K562 (cell line): ENCODE measurements at regions not wholly inside any gene's neighbourhood (a gene's known extent, or its start where the extent isn't known, plus 50 kb on each side); places are given as distances from the start of the nearest gene placed in this dataset.

Experiments used
- ATAC-seq: fragments of 200-7000 bp; cut with Tn5 transposase; 3 replicates; pipeline ENCODE4 v1.9.1; 2020; ENCODE audit warnings: moderate library complexity
- BruUV-seq: library from RNA; stranded (reverse); fragments of 400-500 nt; replicated peaks from 2 replicates; lab custom pipeline; 2021; lab: Mats Ljungman, UMichigan
- CTCF ChIA-PET: fragments of 300-600 bp; formaldehyde crosslinking; extraction: SDS; loops from one replicate; lab custom pipeline; 2021; ENCODE audit warnings: low intra/inter-chr PET ratio; lab: Yijun Ruan, JAX
- POLR2A ChIA-PET: fragments of 300-600, 350-650 bp; sonication (Branson Sonifier 250); formaldehyde crosslinking; extraction: SDS; loops from one replicate; lab custom pipeline; 2021; ENCODE audit warnings: antibody characterized with exemption, inconsistent platforms; lab: Yijun Ruan, JAX
- DNase-seq, 4 experiments: peaks; one replicate each; pipeline versions ENCODE4 v3.0.0 to v3.0.0-alpha.2; 2011 to 2018; ENCODE audit warnings: low spot score in 3 of 4, mixed read lengths in 3 of 4; ENCODE audit errors: extremely low read depth in 1 of 4
- FAIRE-seq: peaks from 2 replicates; lab custom pipeline; 2011; peaks lifted over from hg19 to GRCh38; lab: Jason Lieb, UNC
- H2AFZ ChIP-seq: 2 replicates; pipeline ENCODE4 v1.6.0; 2011; ENCODE audit warnings: low read depth, low read length, control low read depth, inconsistent platforms
- H3K27ac ChIP-seq: fragments of 200-600 bp; 3 replicates; pipeline ENCODE4 v1.8.0; 2011; ENCODE audit warnings: low read depth, mild to moderate bottlenecking, control low read depth, inconsistent platforms, low read length, moderate library complexity, mixed read lengths; ENCODE audit errors: extremely low read depth
- H3K27me3 ChIP-seq, 2 experiments: fragments of 300-600 bp in 1 of 2; 2 replicates in 1 of 2; 3 replicates in 1 of 2; pipeline versions ENCODE4 v1.6.0 to v1.8.0; 2011; ENCODE audit warnings: inconsistent platforms in 2 of 2, low read length in 2 of 2, mild to moderate bottlenecking in 1 of 2, mixed read lengths in 1 of 2, moderate library complexity in 1 of 2; ENCODE audit not compliant: control insufficient read depth in 2 of 2, insufficient read depth in 2 of 2
- H3K36me3 ChIP-seq: fragments of 300-600 bp; 3 replicates; pipeline ENCODE4 v1.8.0; 2011; ENCODE audit warnings: mild to moderate bottlenecking, low read length, inconsistent platforms; ENCODE audit not compliant: control insufficient read depth, insufficient read depth
- H3K4me1 ChIP-seq, 2 experiments: fragments of 200-600 bp in 1 of 2; replicated peaks in 1 of 2; 2 replicates in 1 of 2; 3 replicates in 1 of 2; pipeline versions ENCODE4 v1.5.1 to v1.8.0; 2011; ENCODE audit warnings: inconsistent platforms in 2 of 2, low read length in 2 of 2, mild to moderate bottlenecking in 1 of 2, mixed read lengths in 1 of 2, moderate library complexity in 1 of 2; ENCODE audit not compliant: control insufficient read depth in 2 of 2, insufficient read depth in 2 of 2
- H3K4me2 ChIP-seq: 2 replicates; pipeline ENCODE4 v1.6.1; 2011; ENCODE audit warnings: low read length, control low read depth, inconsistent platforms, mixed read lengths; ENCODE audit not compliant: insufficient read depth
- H3K4me3 ChIP-seq: fragments of 200-600 bp; sonication (generic), shearing (Covaris generic); 2 replicates; pipeline ENCODE4 v1.5.1; 2016; ENCODE audit warnings: control low read depth, inconsistent platforms
- H3K79me2 ChIP-seq: fragments of 200-600 bp; 3 replicates; pipeline ENCODE4 v1.8.0; 2011; ENCODE audit warnings: low read length, inconsistent platforms; ENCODE audit not compliant: control insufficient read depth, insufficient read depth
- H3K9ac ChIP-seq, 2 experiments: 2 replicates each; pipeline versions ENCODE4 v1.6.0 to v1.6.1; 2011; ENCODE audit warnings: low read depth in 2 of 2, low read length in 2 of 2, control low read depth in 1 of 2, inconsistent platforms in 1 of 2, mild to moderate bottlenecking in 1 of 2, mixed read lengths in 1 of 2; ENCODE audit not compliant: insufficient read depth in 1 of 2
- H3K9me1 ChIP-seq: one replicate; pipeline ENCODE4 v1.6.0; 2011; ENCODE audit warnings: inconsistent platforms, mild to moderate bottlenecking, low read length, moderate library complexity; ENCODE audit not compliant: control insufficient read depth, insufficient read depth
- H3K9me3 ChIP-seq: replicated peaks from 2 replicates; pipeline ENCODE4 v1.5.1; 2011; ENCODE audit warnings: low read depth, low read length, inconsistent platforms; ENCODE audit not compliant: control insufficient read depth, insufficient read depth
- H4K20me1 ChIP-seq: replicated peaks from 2 replicates; pipeline ENCODE4 v1.6.1; 2011; ENCODE audit warnings: low read length, inconsistent platforms, mixed read lengths; ENCODE audit not compliant: control insufficient read depth, insufficient read depth
- CEBPG ChIP-seq, 3 experiments: fragments of 200-800 bp in 1 of 3; sonication (Bioruptor generic) in 1 of 3; sonication (generic) in 1 of 3; formaldehyde crosslinking in 1 of 3; IDR thresholded peaks in 2 of 3; conservative IDR thresholded peaks in 1 of 3; 2 replicates each; pipeline versions ENCODE4 v1.6.1 to v1.8.0; 2016 to 2022; ENCODE audit warnings: missing compliant biosample characterization in 2 of 3, missing genetic modification characterization in 2 of 3, mild to moderate bottlenecking in 1 of 3, missing genetic modification reagents in 1 of 3
- COPS2 ChIP-seq: fragments of 450-650 bp; conservative IDR thresholded peaks from 2 replicates; pipeline ENCODE4 v1.6.1; 2016; ENCODE audit warnings: mild to moderate bottlenecking, moderate library complexity
- CREBBP ChIP-seq: IDR thresholded peaks from one replicate; pipeline ENCODE4 v1.6.1; 2012; ENCODE audit warnings: low read depth, mild to moderate bottlenecking, control low read depth, inconsistent platforms, low read length
- DACH1 ChIP-seq: fragments of 450-650 bp; IDR thresholded peaks from 2 replicates; pipeline ENCODE4 v1.6.1; 2018; ENCODE audit not compliant: partially characterized antibody
- HLTF ChIP-seq: fragments of 450-650 bp; IDR thresholded peaks from 2 replicates; pipeline ENCODE4 v1.6.1; 2016
- MLLT1 ChIP-seq, 2 experiments: fragments of 450-650 bp; IDR thresholded peaks; 2 replicates each; pipeline ENCODE4 v1.6.1; 2016
- NEUROD1 ChIP-seq: fragments of 150-350 bp; IDR thresholded peaks from 2 replicates; pipeline ENCODE4 v1.6.1; 2014; ENCODE audit warnings: borderline replicate concordance, low read length, low read depth; ENCODE audit not compliant: partially characterized antibody
- REST ChIP-seq, 2 experiments: fragments of 450-650 bp; formaldehyde crosslinking in 1 of 2; IDR thresholded peaks; 2 replicates each; pipeline versions ENCODE4 v1.4.0 to v1.6.1; 2014 to 2020; ENCODE audit warnings: mild to moderate bottlenecking in 2 of 2, borderline replicate concordance in 1 of 2, low read depth in 1 of 2
- SP2 ChIP-seq: IDR thresholded peaks from 2 replicates; pipeline ENCODE4 v1.6.1; 2011; ENCODE audit warnings: mild to moderate bottlenecking, low read depth, low read length, moderate library complexity; ENCODE audit not compliant: poor library complexity, severe bottlenecking; ENCODE audit errors: extremely low read depth
- ZBTB7A ChIP-seq: IDR thresholded peaks from 2 replicates; pipeline ENCODE4 v1.6.1; 2011; ENCODE audit warnings: low read depth, mild to moderate bottlenecking, low read length, moderate library complexity, borderline replicate concordance; ENCODE audit not compliant: control insufficient read depth
- WGBS: fragments of 100-300 bp; shearing (Covaris generic); methylation state at CpG from one replicate; pipeline ENCODE4 v1.1.6; 2016; ENCODE audit warnings: low coverage, mixed read lengths; ENCODE audit not compliant: insufficient coverage; ENCODE audit errors: missing lambda C conversion rate; 5-methylcytosine and 5-hydroxymethylcytosine counted together
- in situ Hi-C: fragments of 300-500 bp; cut with MboI; formaldehyde crosslinking; loops from 4 replicates; pipeline ENCODE4 v1.15.0; 2018; ENCODE audit warnings: inconsistent platforms, mixed read lengths
- intact Hi-C: fragments of 100-400 bp; cut with micrococcal nuclease; formaldehyde crosslinking; loops from 2 replicates; pipeline ENCODE4 v1.14.2; 2022

DNA sequence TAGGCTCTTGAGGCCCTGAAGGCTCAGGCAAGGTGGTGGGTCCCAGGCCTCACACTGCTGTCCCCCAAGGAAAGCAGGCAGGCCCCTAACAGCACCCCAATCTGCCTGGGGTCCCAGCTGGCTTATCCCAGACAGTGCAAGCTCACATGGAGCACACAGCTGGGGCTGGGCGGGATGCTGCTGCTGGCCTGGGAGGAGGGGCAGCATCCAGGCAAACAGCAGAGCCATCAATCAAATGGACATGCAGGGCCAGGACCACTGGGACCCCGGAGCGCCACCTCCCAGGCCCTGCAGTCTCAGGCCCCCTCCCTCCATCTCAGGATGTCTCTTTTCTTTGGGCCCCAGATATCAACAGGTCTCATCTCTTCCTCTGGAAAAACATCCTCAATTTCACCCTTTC is 140.3 kb downstream of the BRD1 start (continued):
- TF ChIP-seq MLLT1 (IDR thresholded peaks at IDR 0.05) (no peak), ZBTB7A (no peak), CEBPG (CRISPR knock-in tag; IDR thresholded peaks at IDR 0.05) (no peak), CEBPG (tag; conservative IDR thresholded peaks at IDR 0.05 in 1 of 2, IDR thresholded peaks at IDR 0.05 in 1 of 2) (no peak), NEUROD1 (no peak)

GRCh38 chr22:49686495-49687219 is 141.0 kb downstream of the BRD1 start:
- no peak overlapping the region for H3K27ac ChIP-seq
- no TSS peak for BruUV-seq
- ChIA-PET CTCF (no interaction called here), POLR2A (interaction anchor here (1.1 kb wide), 1 partner anchor 9 kb away, joined by 3 read pairs; no protein-coding TSS in a partner anchor)
- FAIRE-seq (no peak), DNase-seq (no peak), ATAC-seq (no peak)
- no peak overlapping the region for H3K9ac ChIP-seq
- intact Hi-C loops: no loop called here
- H2AFZ ChIP-seq: no peak overlapping the region
- no peaks in the 10 kb centered on the region; a peak in 2 of 5 replicates for H3K4me1 ChIP-seq
- in situ Hi-C loops: no loop called here
- no peaks in the 10 kb centered on the region for H4K20me1 ChIP-seq
- H3K36me3 ChIP-seq: no peaks in the 10 kb centered on the region
- H3K9me1 ChIP-seq: no peaks in the 10 kb centered on the region
- no peak overlapping the region for H3K4me3 ChIP-seq
- peaks cover 22 to 67% of the 10 kb centered on the region in 2 experiments; a peak in 4 of 5 replicates for H3K27me3 ChIP-seq
- no peaks in the 10 kb centered on the region for H3K79me2 ChIP-seq
- no peak overlapping the region for H3K4me2 ChIP-seq
- 0% methylated on average over 9 of the region's 22 CpGs for WGBS
- H3K9me3 ChIP-seq: no peaks in the 10 kb centered on the region; the same call in 1 of the 2 replicates
- TF ChIP-seq HLTF (no peak), DACH1 (no peak), SP2 (no peak), REST (IDR thresholded peaks at IDR 0.05; ENCODE audit: borderline replicate concordance) (no peak), REST (CRISPR knock-in tag; IDR thresholded peaks at IDR 0.05; ENCODE audit: low read depth) (no peak), CREBBP (no peak), COPS2 (no peak)
